Loucy (cell line): ENCODE measurements at regions not wholly inside any gene's neighbourhood (a gene's known extent, or its start where the extent isn't known, plus 50 kb on each side); places are given as distances from the start of the nearest gene placed in this dataset.

ENCODE experiments used
- H2AFZ ChIP-seq: fragments of 200-600 bp; sonication (generic); 2 replicates; pipeline ENCODE4 v1.6.0; 2016; ENCODE audit warnings: antibody characterized with exemption, mild to moderate bottlenecking, low read length, moderate library complexity
- H3F3A ChIP-seq: fragments of 200-600 bp; 2 replicates; pipeline ENCODE4 v1.6.0; 2016; ENCODE audit warnings: antibody characterized with exemption, low read depth, mild to moderate bottlenecking
- H3K27me3 ChIP-seq: fragments of 200-600 bp; sonication (generic); 2 replicates; pipeline ENCODE4 v1.6.1; 2014; ENCODE audit warnings: low read length, mild to moderate bottlenecking; ENCODE audit not compliant: insufficient read depth, poor library complexity, severe bottlenecking
- H3K36me3 ChIP-seq: fragments of 200-600 bp; sonication (generic); 2 replicates; pipeline ENCODE4 v1.6.1; 2016; ENCODE audit warnings: low read length; ENCODE audit not compliant: insufficient read depth
- H3K4me1 ChIP-seq: fragments of 200-600 bp; sonication (generic); 2 replicates; pipeline ENCODE4 v1.5.1; 2014; ENCODE audit warnings: low read length, mild to moderate bottlenecking; ENCODE audit not compliant: insufficient read depth, poor library complexity, severe bottlenecking
- H3K4me2 ChIP-seq: fragments of 200-600 bp; sonication (generic); 2 replicates; pipeline ENCODE4 v1.6.0; 2014; ENCODE audit warnings: antibody characterized with exemption, low read length, low read depth, mild to moderate bottlenecking; ENCODE audit not compliant: poor library complexity, severe bottlenecking
- H3K4me3 ChIP-seq: fragments of 200-600 bp; sonication (generic); 2 replicates; pipeline ENCODE4 v1.5.1; 2014; ENCODE audit warnings: low read length, mild to moderate bottlenecking, mixed read lengths; ENCODE audit not compliant: poor library complexity, severe bottlenecking
- H3K79me2 ChIP-seq: fragments of 200-600 bp; sonication (generic); 2 replicates; pipeline ENCODE4 v1.6.1; 2014; ENCODE audit warnings: low read length; ENCODE audit not compliant: insufficient read depth
- H3K9ac ChIP-seq: fragments of 200-600 bp; sonication (generic); 2 replicates; pipeline ENCODE4 v1.6.0; 2014; ENCODE audit warnings: mild to moderate bottlenecking, low read depth, low read length, moderate library complexity; ENCODE audit not compliant: poor library complexity, severe bottlenecking
- H3K9me2 ChIP-seq: fragments of 200-600 bp; sonication (generic); replicated peaks from 2 replicates; pipeline ENCODE4 v1.6.1; 2016; ENCODE audit warnings: low read depth, low read length, mixed read lengths
- H3K9me3 ChIP-seq: fragments of 200-600 bp; sonication (generic); 2 replicates; pipeline ENCODE4 v1.6.1; 2014; ENCODE audit warnings: mild to moderate bottlenecking, antibody characterized with exemption, low read length, low read depth; ENCODE audit not compliant: insufficient read depth
- H4K20me1 ChIP-seq: fragments of 200-600 bp; sonication (generic); 2 replicates; pipeline ENCODE4 v1.6.0; 2014; ENCODE audit warnings: antibody characterized with exemption, low read length, mild to moderate bottlenecking; ENCODE audit not compliant: insufficient read depth, poor library complexity, severe bottlenecking
- EZH2phosphoT487 ChIP-seq: fragments of 200-600 bp; IDR thresholded peaks from 2 replicates; pipeline ENCODE4 v1.6.1; 2018; ENCODE audit warnings: antibody characterized with exemption, mild to moderate bottlenecking, moderate library complexity, borderline replicate concordance
- TF ChIP-seq, protein P1 (sequence below): fragments of 200-600 bp; sonication (generic); conservative IDR thresholded peaks from 2 replicates; pipeline ENCODE4 v1.5.1; 2014; ENCODE audit warnings: mild to moderate bottlenecking, antibody characterized with exemption, low read length

DNA sequence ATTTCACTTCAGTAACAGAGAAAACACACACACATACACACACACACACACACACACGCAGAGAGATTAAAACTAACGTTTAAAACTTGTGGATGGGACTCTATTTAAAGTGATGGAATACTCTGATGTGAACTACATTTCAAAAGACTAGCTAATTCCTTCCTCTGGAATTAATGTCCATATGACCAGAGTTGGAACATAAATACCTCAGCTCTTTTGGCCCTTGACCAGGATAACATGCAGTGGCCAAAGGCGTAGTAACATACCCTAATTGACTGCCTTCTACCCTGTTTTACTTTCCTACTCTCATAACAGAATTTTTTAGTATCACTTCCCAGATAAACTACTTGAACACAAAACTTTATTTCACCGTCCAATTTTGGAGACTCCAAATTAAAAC, 671.3 kb upstream of the CHAC2 start:
- Histone ChIP-seq H3K4me3 (no peak overlapping the region), H3K27me3 (no peaks in the 10 kb centered on the region), H3K79me2 (no peaks in the 10 kb centered on the region), H3F3A (no peaks in the 10 kb centered on the region), H3K9ac (no peak overlapping the region), H3K4me1 (no peaks in the 10 kb centered on the region), H3K9me3 (no peaks in the 10 kb centered on the region), H3K36me3 (no peaks in the 10 kb centered on the region), H2AFZ (no peak overlapping the region), H3K9me2 (no peaks in the 10 kb centered on the region), H3K4me2 (no peak overlapping the region), H4K20me1 (no peaks in the 10 kb centered on the region)
- TF ChIP-seq EZH2phosphoT487: no peak
- TF ChIP-seq, protein P1, sequence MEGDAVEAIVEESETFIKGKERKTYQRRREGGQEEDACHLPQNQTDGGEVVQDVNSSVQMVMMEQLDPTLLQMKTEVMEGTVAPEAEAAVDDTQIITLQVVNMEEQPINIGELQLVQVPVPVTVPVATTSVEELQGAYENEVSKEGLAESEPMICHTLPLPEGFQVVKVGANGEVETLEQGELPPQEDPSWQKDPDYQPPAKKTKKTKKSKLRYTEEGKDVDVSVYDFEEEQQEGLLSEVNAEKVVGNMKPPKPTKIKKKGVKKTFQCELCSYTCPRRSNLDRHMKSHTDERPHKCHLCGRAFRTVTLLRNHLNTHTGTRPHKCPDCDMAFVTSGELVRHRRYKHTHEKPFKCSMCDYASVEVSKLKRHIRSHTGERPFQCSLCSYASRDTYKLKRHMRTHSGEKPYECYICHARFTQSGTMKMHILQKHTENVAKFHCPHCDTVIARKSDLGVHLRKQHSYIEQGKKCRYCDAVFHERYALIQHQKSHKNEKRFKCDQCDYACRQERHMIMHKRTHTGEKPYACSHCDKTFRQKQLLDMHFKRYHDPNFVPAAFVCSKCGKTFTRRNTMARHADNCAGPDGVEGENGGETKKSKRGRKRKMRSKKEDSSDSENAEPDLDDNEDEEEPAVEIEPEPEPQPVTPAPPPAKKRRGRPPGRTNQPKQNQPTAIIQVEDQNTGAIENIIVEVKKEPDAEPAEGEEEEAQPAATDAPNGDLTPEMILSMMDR: no peak

GRCh38 chr2:53095664-53096063, 671.9 kb upstream of the CHAC2 start:
- H3K79me2 ChIP-seq: no peaks in the 10 kb centered on the region
- H3K4me1 ChIP-seq: no peaks in the 10 kb centered on the region
- no peak overlapping the region for H3K9ac ChIP-seq
- H3K27me3 ChIP-seq: no peaks in the 10 kb centered on the region
- H4K20me1 ChIP-seq: no peaks in the 10 kb centered on the region
- H3K9me2 ChIP-seq: no peaks in the 10 kb centered on the region
- no peaks in the 10 kb centered on the region for H3K9me3 ChIP-seq
- TF ChIP-seq, protein P1: no peak
- TF ChIP-seq EZH2phosphoT487: no peak
- H3K4me3 ChIP-seq: no peak overlapping the region
- no peaks in the 10 kb centered on the region for H3K36me3 ChIP-seq
- no peak overlapping the region for H3K4me2 ChIP-seq
- no peak overlapping the region for H2AFZ ChIP-seq
- no peaks in the 10 kb centered on the region for H3F3A ChIP-seq

DNA sequence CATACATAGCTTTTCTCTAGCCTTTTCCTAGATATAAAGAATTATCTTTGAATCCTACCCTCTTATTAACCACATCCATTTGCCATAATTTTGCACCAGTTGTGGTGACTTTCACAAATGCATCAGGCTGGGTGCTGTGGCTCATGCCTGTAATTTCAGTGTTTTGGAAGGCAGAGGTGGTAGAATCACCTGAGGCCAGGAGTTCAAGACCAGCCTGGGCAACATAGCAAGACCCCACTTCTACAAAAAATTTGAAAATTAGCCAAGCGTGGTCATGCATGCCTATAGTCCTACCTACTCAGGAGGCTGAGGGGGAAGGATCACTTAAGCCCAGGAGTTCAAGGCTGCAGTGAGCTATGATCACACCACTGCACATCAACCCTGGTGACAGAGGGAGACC, 672.4 kb upstream of the CHAC2 start:
- no peaks in the 10 kb centered on the region for H3K9me2 ChIP-seq

More for the DNA sequence above, 672.4 kb upstream of the CHAC2 start:
- H4K20me1 ChIP-seq: no peaks in the 10 kb centered on the region
- no peaks in the 10 kb centered on the region for H3K79me2 ChIP-seq
- H3K4me1 ChIP-seq: no peaks in the 10 kb centered on the region
- H3K4me2 ChIP-seq: no peak overlapping the region
- no peaks in the 10 kb centered on the region for H3F3A ChIP-seq
- TF ChIP-seq, protein P1: no peak
- no peak for TF ChIP-seq EZH2phosphoT487
- no peak overlapping the region for H3K9ac ChIP-seq
- H3K4me3 ChIP-seq: no peak overlapping the region
- no peaks in the 10 kb centered on the region for H3K9me3 ChIP-seq
- H2AFZ ChIP-seq: no peak overlapping the region
- no peaks in the 10 kb centered on the region for H3K27me3 ChIP-seq
- no peaks in the 10 kb centered on the region for H3K36me3 ChIP-seq
